ENCODE measurements at regions not wholly inside any gene's neighbourhood (a gene's known extent, or its start where the extent isn't known, plus 50 kb on each side); places are given as distances from the start of the nearest gene placed in this dataset.

GRCh38 chr11:129295746-129296145 lies 79.9 kb upstream of the BARX2 start:
- DNase-seq (ENCODE audit: extremely low read depth in 1 of 11, low read depth in 9 of 11, low spot score in 4 of 11): no peak

DNA sequence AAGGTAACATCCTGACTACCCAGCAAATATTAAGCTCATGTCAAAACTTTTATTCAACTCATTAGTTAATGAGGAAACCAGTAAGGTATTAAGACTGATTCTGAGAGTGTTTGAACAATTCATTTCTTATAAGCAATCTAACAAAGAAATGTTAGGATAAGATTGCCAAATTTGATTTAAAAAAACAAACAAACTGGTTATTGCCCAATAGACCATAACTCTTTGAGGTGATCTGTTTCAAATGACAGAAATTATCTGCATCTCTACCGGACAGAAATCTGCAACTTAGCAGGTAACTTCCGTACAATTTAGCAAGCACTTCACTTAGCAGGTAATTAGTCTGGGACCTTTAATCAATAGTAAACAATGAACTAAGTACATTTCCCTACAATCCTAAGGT lies 82.9 kb upstream of the BARX2 start:
- no peak for DNase-seq (ENCODE audit: extremely low read depth in 1 of 11, low read depth in 9 of 11, low spot score in 4 of 11)

- no peak for DNase-seq (ENCODE audit: extremely low read depth in 1 of 11, low read depth in 9 of 11, low spot score in 4 of 11)
Observed at GRCh38 chr11:129292092-129292491, 83.6 kb upstream of the BARX2 start.

DNA sequence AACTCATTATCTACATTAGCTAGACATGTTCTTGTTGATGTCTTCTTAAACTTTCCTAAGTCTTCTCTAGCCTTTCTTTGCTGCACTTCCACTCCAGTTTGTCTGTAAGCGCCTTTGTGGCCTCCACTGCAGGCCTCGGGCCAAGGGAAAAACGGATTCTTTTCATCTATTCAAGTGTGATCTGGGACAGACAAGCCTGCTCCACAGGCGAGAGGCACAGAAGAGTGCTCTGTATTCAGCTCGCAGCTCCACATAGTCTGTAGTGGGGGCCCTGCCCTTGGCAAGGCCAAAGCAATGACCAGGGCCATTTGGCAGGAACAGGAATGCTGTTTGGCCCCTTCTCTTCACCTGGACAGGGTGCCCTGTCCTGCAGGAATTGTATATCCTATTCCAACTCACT lies 84.1 kb upstream of the BARX2 start:
- DNase-seq (ENCODE audit: extremely low read depth in 1 of 11, low read depth in 9 of 11, low spot score in 4 of 11): no peak

- DNase-seq (ENCODE audit: extremely low read depth in 1 of 11, low read depth in 9 of 11, low spot score in 4 of 11): no peak
Observed at GRCh38 chr11:129290966-129291365, 84.7 kb upstream of the BARX2 start.

DNA sequence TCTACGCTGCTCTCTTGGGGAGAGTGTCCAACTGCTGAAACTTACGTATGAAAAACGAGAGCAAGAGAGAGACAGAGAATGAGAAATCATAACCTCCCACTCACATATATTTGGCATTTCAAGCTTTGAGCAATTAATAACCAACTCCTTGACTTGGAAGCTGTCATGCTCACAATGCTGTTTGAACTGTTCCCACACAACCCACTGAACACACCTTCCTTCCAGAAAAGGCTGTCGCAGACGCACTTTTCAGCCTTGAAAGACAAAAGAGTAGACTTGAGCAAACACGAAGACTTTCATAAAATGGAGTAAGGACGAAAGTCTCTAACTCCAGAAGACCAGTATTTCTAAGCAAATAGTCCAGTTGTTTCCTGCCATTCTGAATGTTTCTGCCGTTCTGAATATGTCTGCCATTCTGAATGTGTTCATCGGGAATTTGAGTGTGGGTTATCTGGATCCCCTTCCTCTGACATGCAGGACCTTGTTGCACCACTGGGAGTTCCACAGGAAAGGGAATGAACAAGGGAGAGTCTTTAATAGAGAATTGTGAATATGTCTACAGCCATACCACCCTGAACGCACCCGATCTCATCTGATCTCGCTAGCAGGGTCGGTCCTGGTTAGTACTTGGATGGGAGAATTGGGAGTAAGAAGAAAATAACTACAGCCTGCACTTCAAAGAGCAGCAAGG lies 86.2 kb upstream of the BARX2 start:
- no peak for DNase-seq (ENCODE audit: extremely low read depth in 1 of 11, low read depth in 9 of 11, low spot score in 4 of 11)

GRCh38 chr11:129287920-129288319 lies 87.7 kb upstream of the BARX2 start:
- DNase-seq (ENCODE audit: extremely low read depth in 1 of 11, low read depth in 9 of 11, low spot score in 4 of 11): no peak

DNA sequence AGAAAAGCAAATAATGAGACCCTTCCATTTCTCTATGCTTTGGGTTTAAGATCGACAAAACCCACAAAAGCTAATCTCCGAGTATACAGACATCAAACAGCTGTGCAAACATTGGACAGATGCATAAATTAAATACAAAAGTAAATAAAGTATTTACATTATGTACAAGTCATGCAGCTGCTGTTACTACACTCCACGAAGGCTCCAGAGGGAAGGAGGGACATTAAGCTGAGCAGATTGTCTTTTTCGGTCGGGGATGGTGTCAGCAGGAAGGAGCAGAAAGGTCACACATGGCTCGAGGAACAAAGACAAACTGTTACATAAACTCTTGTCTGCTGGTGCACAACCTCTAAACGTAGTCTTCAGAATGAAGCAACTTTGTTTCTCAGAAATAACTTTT lies 88.8 kb upstream of the BARX2 start:
- no peak for DNase-seq (ENCODE audit: extremely low read depth in 1 of 11, low read depth in 9 of 11, low spot score in 4 of 11)

DNA sequence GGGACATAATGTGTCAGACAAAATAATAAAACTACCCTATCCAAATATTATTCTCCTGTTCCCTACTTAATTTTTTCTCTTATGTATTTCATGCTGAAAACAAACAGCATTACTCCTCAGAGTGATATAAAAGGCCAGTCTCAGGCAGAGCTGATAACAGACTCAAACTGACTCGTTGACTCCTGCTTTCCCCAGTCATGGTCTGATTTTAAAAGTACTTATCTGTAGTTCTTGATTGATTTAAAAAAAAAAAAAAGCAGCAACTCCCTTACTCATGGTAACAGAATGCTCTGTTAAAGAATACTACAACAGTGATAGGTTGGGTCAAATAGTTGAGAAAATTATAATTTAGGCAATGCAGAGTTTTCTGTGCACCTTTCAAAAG lies 90.3 kb upstream of the BARX2 start:
- no peak for DNase-seq (ENCODE audit: extremely low read depth in 1 of 11, low read depth in 9 of 11, low spot score in 4 of 11)

GRCh38 chr11:129283141-129283540 lies 91.0 kb upstream of the ARHGAP32 start:
- DNase-seq (ENCODE audit: extremely low read depth in 1 of 11, low read depth in 9 of 11, low spot score in 4 of 11): no peak

DNA sequence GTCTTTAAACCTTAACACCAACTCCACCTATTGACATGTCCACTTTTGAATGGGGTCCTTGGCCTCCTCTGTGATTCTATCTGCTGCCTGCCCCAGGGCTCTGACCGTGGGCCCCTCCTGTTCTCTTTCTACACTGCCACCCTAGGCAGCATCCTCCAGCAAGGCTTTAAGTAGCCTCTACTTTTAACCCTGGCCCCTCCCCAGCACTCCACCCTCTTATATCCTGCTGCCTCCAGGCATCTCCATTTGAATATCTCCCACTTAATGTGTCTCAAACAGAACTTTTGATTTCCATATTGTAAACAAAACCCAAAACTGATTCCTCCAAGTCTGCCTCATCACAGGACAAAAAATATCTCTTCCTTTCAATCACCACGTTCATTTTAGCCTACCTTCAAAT lies 90.5 kb upstream of the ARHGAP32 start:
- no peak for DNase-seq (ENCODE audit: extremely low read depth in 1 of 11, low read depth in 9 of 11, low spot score in 4 of 11)

- DNase-seq (ENCODE audit: extremely low read depth in 1 of 11, low read depth in 9 of 11, low spot score in 4 of 11): no peak
Observed at GRCh38 chr11:129281471-129282415, 89.6 kb upstream of the ARHGAP32 start.

- no peak for DNase-seq (ENCODE audit: extremely low read depth in 1 of 11, low read depth in 9 of 11, low spot score in 4 of 11)
Observed at GRCh38 chr11:129280027-129280811, 88.1 kb upstream of the ARHGAP32 start.

GRCh38 chr11:129279326-129280026 lies 87.4 kb upstream of the ARHGAP32 start:
- peak in 8 of 11 donors; percentile 51 to 78 (median 74) for DNase-seq (ENCODE audit: extremely low read depth in 1 of 11, low read depth in 9 of 11, low spot score in 4 of 11)

DNA sequence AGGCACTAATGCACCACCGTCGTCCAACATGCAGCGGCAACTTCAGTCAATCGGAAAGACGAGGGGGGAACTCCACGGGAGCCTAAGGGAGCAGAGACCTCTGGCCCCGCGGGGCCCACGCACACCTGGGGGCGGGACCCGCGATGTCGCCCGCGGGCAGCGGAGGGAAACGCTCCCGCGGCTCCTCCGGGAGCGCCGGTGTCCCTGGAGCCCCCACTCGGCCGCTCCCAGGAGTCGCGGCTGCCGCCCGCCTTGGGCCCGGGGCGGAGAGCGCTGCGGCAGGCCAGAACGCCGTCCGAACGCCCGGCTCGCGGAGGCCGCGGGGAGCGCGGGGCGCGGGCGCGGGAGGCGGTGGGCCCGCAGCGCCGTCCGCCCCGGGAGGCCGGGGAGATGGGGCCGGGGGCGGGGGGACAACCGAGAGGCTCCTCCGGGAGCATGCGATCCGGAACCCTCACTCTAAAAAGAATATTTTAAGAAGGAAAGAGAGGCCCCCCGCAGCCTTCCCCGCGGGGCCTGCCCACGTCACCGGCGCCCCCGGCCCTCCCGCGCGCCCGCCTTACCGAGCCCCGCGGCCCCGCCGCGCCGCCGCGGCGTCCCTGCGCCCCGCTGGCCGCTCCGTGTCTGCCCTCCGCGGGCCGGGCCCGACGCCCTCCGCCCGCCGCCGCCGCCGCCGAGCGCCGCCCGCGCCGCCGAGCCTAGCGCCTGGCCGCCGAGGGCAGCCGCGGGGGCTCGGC lies 86.6 kb upstream of the ARHGAP32 start:
- DNase-seq (ENCODE audit: extremely low read depth in 1 of 11, low read depth in 9 of 11, low spot score in 4 of 11): no peak

DNA sequence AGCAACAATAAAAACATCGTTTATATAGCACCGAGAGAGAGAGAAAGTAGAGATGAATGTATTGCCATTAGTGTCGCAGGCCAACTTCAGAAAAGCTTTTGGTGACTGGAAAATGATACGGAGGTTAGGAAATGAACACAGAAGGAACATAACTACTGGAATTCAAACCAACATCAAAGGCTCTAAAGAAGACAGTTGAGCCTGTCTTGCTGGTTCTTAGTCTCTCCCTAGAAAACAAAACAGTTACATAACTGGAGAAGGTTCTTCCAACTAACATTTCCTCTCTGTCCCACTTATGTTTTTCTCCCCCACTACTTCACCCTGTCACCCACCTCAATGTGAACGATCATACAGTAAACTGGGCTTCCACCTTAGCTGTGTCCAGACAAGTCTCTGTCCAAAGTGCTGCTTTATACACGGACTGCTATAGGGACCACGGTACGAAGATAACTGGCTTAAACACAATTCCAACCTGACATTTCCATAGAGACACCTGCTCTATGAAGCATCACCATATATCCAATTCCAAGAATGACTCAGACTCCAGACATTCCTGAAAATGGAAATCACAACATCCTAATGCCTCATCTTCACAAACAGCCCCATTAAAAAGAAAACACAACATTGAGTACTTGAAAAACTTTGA lies 85.2 kb upstream of the ARHGAP32 start:
- DNase-seq (ENCODE audit: extremely low read depth in 1 of 11, low read depth in 9 of 11, low spot score in 4 of 11): no peak

DNA sequence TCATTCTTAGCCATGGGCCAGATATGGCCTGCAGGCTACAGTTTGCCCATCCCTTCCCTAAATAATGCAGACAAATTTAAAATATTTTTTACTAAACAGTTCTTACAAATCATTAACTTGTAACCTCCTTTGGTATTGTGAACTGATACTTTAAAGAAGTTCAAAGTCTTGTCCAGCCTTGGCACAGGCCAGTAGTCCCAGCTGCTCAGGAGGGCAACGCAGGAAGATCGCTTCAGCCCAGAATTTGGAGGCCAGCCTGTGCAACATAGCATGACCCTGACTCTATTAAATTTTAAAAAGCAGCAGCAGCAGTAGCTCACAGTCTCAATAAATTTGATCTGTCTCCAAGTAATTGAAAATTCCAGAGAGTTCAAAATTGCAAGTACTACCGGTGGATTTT lies 83.7 kb upstream of the ARHGAP32 start:
- DNase-seq (ENCODE audit: extremely low read depth in 1 of 11, low read depth in 9 of 11, low spot score in 4 of 11): no peak
